ENCODE measurements at regions not wholly inside any gene's neighbourhood (a gene's known extent, or its start where the extent isn't known, plus 50 kb on each side); places are given as distances from the start of the nearest gene placed in this dataset.
"Not testable (repeated sequence)": the region's sequence is repeated elsewhere in the genome, so short reads cannot be mapped to it uniquely, and the experiment has no call there.

GRCh38 chrX:155819966-155820491 lies 61.1 kb upstream of the VAMP7 start:
- DNase-seq, result peak; percentile 35

GRCh38 chrX:155819525-155819924 lies 61.6 kb upstream of the VAMP7 start:
- no peak for DNase-seq

- DNase-seq, result not testable (repeated sequence)
These were observed 66.8 kb upstream of the VAMP7 start for GRCh38 chrX:155814391-155814790.

- DNase-seq, result no peak
These were observed 101.3 kb upstream of the VAMP7 start for GRCh38 chrX:155779831-155780230.

- DNase-seq, result no peak
These were observed 102.1 kb upstream of the VAMP7 start for GRCh38 chrX:155778844-155779553.

GRCh38 chrX:155774387-155774786 lies 106.8 kb upstream of the VAMP7 start:
- DNase-seq, result no peak

GRCh38 chrX:155767876-155768769 lies 113.0 kb upstream of the VAMP7 start:
- no peak for DNase-seq

- no peak for DNase-seq
These were observed 113.9 kb upstream of the VAMP7 start for GRCh38 chrX:155767051-155767875.

GRCh38 chrX:155766321-155766720 lies 114.8 kb upstream of the VAMP7 start:
- no peak for DNase-seq

GRCh38 chrX:155761185-155761584 lies 120.0 kb upstream of the VAMP7 start:
- no peak for DNase-seq

- no peak for DNase-seq
These were observed 123.9 kb upstream of the VAMP7 start for GRCh38 chrX:155757046-155757759.

GRCh38 chrX:155755706-155756337 lies 125.3 kb upstream of the VAMP7 start:
- DNase-seq, result no peak

GRCh38 chrX:155751131-155751530 lies 130.0 kb upstream of the VAMP7 start:
- DNase-seq, result no peak

- no peak for DNase-seq
These were observed 133.6 kb upstream of the VAMP7 start for GRCh38 chrX:155747520-155747919.

- peak; percentile 59 for DNase-seq
These were observed 133.0 kb upstream of the TMLHE start for GRCh38 chrX:155745792-155746191.

- no peak for DNase-seq
These were observed 131.8 kb upstream of the TMLHE start for GRCh38 chrX:155744534-155744933.

- DNase-seq, result not testable (repeated sequence)
These were observed 115.6 kb upstream of the TMLHE start for GRCh38 chrX:155728335-155728734.

GRCh38 chrX:155718972-155719586 lies 106.3 kb upstream of the TMLHE start:
- no peak for DNase-seq

GRCh38 chrX:155715141-155715540 lies 102.4 kb upstream of the TMLHE start:
- no peak for DNase-seq

GRCh38 chrX:155695419-155695818 lies 82.7 kb upstream of the TMLHE start:
- no peak for DNase-seq

GRCh38 chrX:155694649-155695048 lies 81.9 kb upstream of the TMLHE start:
- no peak for DNase-seq
